Activated CD4-positive, alpha-beta memory T cell treated with anti-CD3 and anti-CD28 coated beads, Interleukin-2, amount 10 ng/mL, durations not matched to agents 7 days and 5 days (primary cell): ENCODE measurements at regions not wholly inside any gene's neighbourhood (a gene's known extent, or its start where the extent isn't known, plus 50 kb on each side); places are given as distances from the start of the nearest gene placed in this dataset.

Source experiments
- CTCF ChIA-PET: fragments of 350-600 bp; sonication (Branson Sonifier 250); formaldehyde crosslinking; loops from one replicate; lab custom pipeline; 2021; ENCODE audit warnings: antibody characterized with exemption, inconsistent platforms; lab: Charles Lee
- POLR2A ChIA-PET: fragments of 350-600 bp; sonication (Branson Sonifier 250); formaldehyde crosslinking; loops from one replicate; lab custom pipeline; 2021; ENCODE audit warnings: antibody characterized with exemption; lab: Charles Lee
- DNase-seq: peaks from one replicate; pipeline ENCODE4 v3.0.0-alpha.2; 2020
- H3K27ac Mint-ChIP-seq: one replicate; pipeline ENCODE4 v1.8.0; 2021; ENCODE audit warnings: mild to moderate bottlenecking, mixed read lengths
- H3K27me3 Mint-ChIP-seq: one replicate; pipeline ENCODE4 v1.8.0; 2021; ENCODE audit warnings: mixed read lengths
- H3K36me3 Mint-ChIP-seq: one replicate; pipeline ENCODE4 v1.8.0; 2021; ENCODE audit warnings: low read depth, mixed read lengths
- H3K4me1 Mint-ChIP-seq: one replicate; pipeline ENCODE4 v1.8.0; 2021; ENCODE audit warnings: mixed read lengths
- H3K4me3 Mint-ChIP-seq: one replicate; pipeline ENCODE4 v1.8.0; 2021; ENCODE audit warnings: mild to moderate bottlenecking, mixed read lengths
- H3K9me3 Mint-ChIP-seq: one replicate; pipeline ENCODE4 v1.8.0; 2021; ENCODE audit warnings: mixed read lengths

DNA sequence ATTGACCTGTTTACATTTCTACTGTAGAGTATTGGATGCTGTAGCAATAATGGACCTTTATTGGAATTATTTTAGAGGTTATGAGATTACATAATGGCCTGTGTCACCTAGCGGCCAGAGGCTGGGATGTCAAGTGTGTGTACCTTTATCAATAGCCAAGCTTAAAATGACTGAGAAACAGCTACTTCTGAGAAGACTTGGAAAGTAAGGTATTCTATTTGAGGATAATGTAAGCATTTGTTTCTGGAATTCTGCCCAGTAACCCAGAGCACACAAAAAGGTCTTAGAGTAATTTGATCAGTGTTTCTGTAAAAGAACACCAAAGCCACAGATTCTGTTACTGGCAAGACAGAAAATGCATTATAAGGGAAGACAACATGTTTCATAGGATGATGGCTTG, 116.8 kb downstream of the MACIR start:
- H3K27me3 Mint-ChIP-seq: peaks cover 28% of the 10 kb centered on the region
- ChIA-PET POLR2A (no interaction called here), CTCF (no interaction called here)

GRCh38 chr5:103374473-103374963, 116.0 kb downstream of the MACIR start:
- Mint-ChIP-seq H3K9me3 (no peaks in the 10 kb centered on the region), H3K36me3 (no peaks in the 10 kb centered on the region), H3K4me3 (no peak overlapping the region), H3K27ac (no peak overlapping the region), H3K27me3 (peaks cover 26% of the 10 kb centered on the region), H3K4me1 (no peaks in the 10 kb centered on the region)
- ChIA-PET POLR2A (no interaction called here), CTCF (no interaction called here)
- no peak for DNase-seq

More for the DNA sequence above, 116.8 kb downstream of the MACIR start:
- no peak overlapping the region for H3K27ac Mint-ChIP-seq
- no peak for DNase-seq
- H3K4me1 Mint-ChIP-seq: no peaks in the 10 kb centered on the region
- H3K4me3 Mint-ChIP-seq: no peak overlapping the region
- no peaks in the 10 kb centered on the region for H3K36me3 Mint-ChIP-seq
- no peaks in the 10 kb centered on the region for H3K9me3 Mint-ChIP-seq

DNA sequence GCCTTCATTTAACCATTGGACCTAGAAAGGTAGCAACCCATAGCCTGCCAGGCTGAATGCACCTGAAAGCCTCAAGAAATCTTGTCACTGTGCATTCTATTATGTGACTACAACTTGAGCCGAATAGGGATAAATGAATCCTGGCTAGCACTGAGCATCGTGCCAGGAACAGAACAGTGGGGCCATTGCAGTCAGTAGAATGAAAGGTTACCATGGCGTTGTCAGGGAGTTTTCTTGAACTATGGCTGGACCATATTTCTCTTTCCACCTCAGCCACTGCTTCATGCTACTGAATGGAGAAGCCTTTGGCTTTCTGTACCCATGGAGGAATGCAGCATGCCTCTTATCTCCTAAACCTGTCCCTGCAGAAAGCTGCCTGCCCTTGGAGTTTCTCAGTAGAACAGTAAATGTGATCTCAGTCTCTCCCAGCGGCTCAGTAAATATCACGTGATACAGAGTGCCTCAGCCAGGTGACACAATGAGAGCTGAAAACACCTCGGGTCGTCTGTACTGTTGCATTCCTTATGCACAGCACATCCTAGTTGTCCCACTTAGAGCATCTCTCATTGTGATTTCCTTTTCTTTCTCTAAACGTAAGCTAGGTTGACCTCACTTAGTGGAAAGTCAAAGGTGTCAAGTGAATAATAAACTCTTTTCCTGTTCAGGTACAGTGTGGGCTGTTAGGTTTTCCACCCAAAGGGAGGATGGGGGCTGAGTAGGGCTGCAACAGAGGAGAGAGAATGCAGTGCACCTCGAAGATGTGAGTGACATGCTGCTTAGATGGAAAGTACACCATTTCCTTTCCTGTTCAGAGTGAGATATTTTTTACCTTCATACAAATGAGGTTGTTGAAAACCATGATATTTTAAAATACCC, 115.3 kb downstream of the MACIR start:
- no peak overlapping the region for H3K4me3 Mint-ChIP-seq
- H3K9me3 Mint-ChIP-seq: no peaks in the 10 kb centered on the region
- CTCF ChIA-PET: no interaction called here
- POLR2A ChIA-PET: no interaction called here
- peaks cover 29% of the 10 kb centered on the region for H3K27me3 Mint-ChIP-seq
- no peak overlapping the region for H3K27ac Mint-ChIP-seq
- no peak for DNase-seq
- H3K36me3 Mint-ChIP-seq: no peaks in the 10 kb centered on the region
- no peaks in the 10 kb centered on the region for H3K4me1 Mint-ChIP-seq

DNA sequence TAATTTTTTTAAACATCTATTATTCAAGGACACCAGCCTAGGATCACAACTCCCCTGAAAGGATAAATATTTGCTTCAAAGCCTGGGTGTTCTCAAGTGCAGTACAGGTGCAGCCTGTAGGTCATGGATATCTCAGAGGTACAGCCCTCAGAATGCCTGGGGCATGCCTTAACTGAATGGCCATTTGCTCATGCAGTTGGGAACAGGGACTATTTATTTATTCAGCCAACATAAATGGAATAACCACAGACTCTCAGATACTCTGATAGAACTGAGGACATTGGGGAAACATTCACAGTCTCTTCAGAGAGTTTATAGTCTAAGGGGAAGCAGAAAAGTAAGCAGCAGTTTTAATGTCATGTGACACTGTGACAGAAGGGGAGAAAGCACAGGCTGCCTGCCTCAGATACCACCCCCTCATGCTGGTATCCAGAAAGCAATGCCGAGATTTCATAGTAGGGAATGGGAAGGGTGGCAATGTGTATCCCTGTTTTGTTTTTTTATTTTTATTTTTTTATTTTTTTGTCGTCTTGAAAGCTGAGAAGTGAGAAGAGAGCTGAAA, 112.6 kb downstream of the MACIR start:
- Mint-ChIP-seq H3K27me3 (peaks cover 26% of the 10 kb centered on the region), H3K4me1 (no peaks in the 10 kb centered on the region), H3K4me3 (no peak overlapping the region), H3K9me3 (no peaks in the 10 kb centered on the region), H3K27ac (no peak overlapping the region), H3K36me3 (no peaks in the 10 kb centered on the region)
- CTCF ChIA-PET: no interaction called here
- POLR2A ChIA-PET: no interaction called here
- no peak for DNase-seq

GRCh38 chr5:103369125-103370120, 110.9 kb downstream of the MACIR start:
- H3K27ac Mint-ChIP-seq: no peak overlapping the region
- no peaks in the 10 kb centered on the region for H3K36me3 Mint-ChIP-seq
- H3K9me3 Mint-ChIP-seq: no peaks in the 10 kb centered on the region
- CTCF ChIA-PET: no interaction called here
- no peak overlapping the region for H3K4me3 Mint-ChIP-seq
- POLR2A ChIA-PET: no interaction called here
- peaks cover 23% of the 10 kb centered on the region for H3K27me3 Mint-ChIP-seq
- DNase-seq: no peak
- H3K4me1 Mint-ChIP-seq: no peaks in the 10 kb centered on the region

DNA sequence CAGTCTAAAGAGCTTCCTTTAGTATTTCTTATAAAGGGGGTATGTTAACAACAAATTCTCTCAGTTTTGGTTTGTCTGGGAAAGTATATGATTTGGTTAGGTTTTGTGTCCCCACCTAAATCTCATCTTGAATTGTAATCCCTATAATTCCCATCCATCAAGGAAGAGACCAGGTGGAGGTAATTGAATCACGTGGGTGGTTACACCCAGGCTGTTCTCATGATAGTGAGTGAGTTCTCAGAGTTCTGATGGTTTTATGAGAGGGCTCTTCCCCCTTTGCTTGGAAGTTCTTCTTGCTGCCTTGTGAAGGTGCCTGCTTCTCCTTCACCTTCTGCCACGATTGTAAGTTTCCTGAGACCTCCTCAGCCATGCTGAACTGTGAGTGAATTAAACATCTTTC, 109.1 kb downstream of the MACIR start:
- DNase-seq: no peak
- Mint-ChIP-seq H3K4me3 (no peak overlapping the region), H3K9me3 (no peaks in the 10 kb centered on the region), H3K4me1 (no peaks in the 10 kb centered on the region), H3K36me3 (no peaks in the 10 kb centered on the region), H3K27ac (no peak overlapping the region), H3K27me3 (peaks cover 22% of the 10 kb centered on the region)
- ChIA-PET POLR2A (no interaction called here), CTCF (no interaction called here)

DNA sequence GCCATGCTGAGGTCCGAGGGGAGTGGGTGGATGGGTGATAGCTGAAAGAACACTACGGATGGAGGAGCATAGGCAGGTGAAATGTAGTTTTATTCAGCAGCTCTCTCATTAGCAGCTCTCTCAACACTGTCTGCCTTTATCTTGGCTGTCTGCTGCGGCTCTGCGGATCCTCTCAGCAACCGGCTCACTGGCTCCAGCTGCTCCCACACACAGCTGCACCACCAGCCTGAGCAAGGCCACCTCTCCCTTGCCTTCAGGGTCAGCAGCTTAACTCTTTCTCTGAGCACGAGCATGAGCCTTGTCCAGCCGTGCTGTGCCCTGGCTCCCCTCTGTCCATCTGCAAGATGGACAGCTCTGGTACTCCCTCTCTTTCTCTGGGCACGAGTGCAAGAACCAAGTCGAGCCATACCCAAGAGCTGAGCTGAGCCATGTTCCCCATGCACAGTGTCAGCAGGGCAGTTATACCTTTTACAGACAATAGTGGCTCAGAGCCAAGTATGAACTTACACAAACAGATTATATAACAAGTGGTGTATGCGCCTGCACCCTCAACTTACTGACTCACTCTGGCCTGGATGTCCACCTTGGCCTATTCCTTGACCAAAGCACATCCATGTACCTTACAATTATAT, 108.5 kb downstream of the MACIR start:
- Mint-ChIP-seq H3K36me3 (no peaks in the 10 kb centered on the region), H3K27me3 (peaks cover 18% of the 10 kb centered on the region), H3K27ac (no peak overlapping the region), H3K9me3 (no peaks in the 10 kb centered on the region), H3K4me3 (no peak overlapping the region), H3K4me1 (no peaks in the 10 kb centered on the region)
- no peak for DNase-seq
- POLR2A ChIA-PET: no interaction called here
- CTCF ChIA-PET: no interaction called here

DNA sequence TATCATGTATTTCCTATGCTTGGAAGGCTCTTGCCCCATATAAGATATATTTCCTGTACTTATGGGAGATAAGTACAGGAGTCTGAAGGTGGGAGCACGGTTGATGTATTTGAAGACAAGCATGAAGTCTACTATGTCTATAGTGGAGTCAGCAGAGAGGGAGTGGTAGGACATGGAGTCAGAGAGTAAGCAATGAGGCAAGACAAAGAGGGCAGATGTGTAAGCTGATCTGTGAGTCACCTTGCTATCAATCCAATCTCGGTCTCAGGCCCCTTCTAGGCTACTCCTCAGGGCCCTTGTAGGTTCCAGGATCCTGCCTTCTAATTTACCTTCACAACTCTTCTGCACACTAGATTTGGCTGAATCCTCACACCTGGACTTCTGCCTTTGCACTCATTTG, 105.5 kb downstream of the MACIR start:
- Mint-ChIP-seq H3K4me1 (no peaks in the 10 kb centered on the region), H3K9me3 (no peaks in the 10 kb centered on the region), H3K27ac (no peak overlapping the region), H3K4me3 (no peak overlapping the region), H3K27me3 (peaks cover 10% of the 10 kb centered on the region), H3K36me3 (no peaks in the 10 kb centered on the region)
- DNase-seq: no peak
- ChIA-PET POLR2A (no interaction called here), CTCF (interaction anchor here (1.2 kb wide), 1 partner anchor 106 kb away, joined by 3 read pairs; the partner anchor contains the start of gene MACIR)

DNA sequence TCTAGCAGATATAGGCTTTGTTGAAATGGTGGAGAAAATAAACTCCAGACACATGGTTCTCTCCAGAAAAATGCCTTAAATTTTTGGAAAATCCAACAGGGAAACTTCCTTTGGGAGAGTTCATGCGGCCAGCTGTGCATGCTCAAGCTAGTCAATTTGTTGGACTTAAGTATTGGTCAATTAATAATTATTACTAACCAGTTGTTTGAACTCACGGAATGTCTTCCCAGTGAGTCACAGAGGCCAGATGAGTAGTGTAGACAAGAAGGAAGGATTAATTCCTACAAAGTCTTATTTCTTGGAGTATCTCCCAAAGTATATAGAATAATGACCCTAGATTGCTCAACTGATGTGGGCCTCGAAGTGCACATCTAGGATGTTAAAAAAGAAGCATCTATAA, 103.6 kb downstream of the MACIR start:
- no peaks in the 10 kb centered on the region for H3K9me3 Mint-ChIP-seq

GRCh38 chr5:103360475-103360874, 101.9 kb downstream of the MACIR start:
- POLR2A ChIA-PET: no interaction called here
- H3K9me3 Mint-ChIP-seq: no peaks in the 10 kb centered on the region
- no peaks in the 10 kb centered on the region for H3K36me3 Mint-ChIP-seq
- no peak for DNase-seq
- H3K27ac Mint-ChIP-seq: no peak overlapping the region
- H3K4me3 Mint-ChIP-seq: no peak overlapping the region
- H3K27me3 Mint-ChIP-seq: no peaks in the 10 kb centered on the region
- peaks cover 28% of the 10 kb centered on the region for H3K4me1 Mint-ChIP-seq
- CTCF ChIA-PET: no interaction called here

More for the DNA sequence above, 103.6 kb downstream of the MACIR start:
- no peak for DNase-seq
- H3K4me1 Mint-ChIP-seq: peaks cover 11% of the 10 kb centered on the region
- H3K27me3 Mint-ChIP-seq: no peaks in the 10 kb centered on the region
- ChIA-PET POLR2A (no interaction called here), CTCF (no interaction called here)
- H3K27ac Mint-ChIP-seq: no peak overlapping the region
- H3K36me3 Mint-ChIP-seq: no peaks in the 10 kb centered on the region
- H3K4me3 Mint-ChIP-seq: no peak overlapping the region

DNA sequence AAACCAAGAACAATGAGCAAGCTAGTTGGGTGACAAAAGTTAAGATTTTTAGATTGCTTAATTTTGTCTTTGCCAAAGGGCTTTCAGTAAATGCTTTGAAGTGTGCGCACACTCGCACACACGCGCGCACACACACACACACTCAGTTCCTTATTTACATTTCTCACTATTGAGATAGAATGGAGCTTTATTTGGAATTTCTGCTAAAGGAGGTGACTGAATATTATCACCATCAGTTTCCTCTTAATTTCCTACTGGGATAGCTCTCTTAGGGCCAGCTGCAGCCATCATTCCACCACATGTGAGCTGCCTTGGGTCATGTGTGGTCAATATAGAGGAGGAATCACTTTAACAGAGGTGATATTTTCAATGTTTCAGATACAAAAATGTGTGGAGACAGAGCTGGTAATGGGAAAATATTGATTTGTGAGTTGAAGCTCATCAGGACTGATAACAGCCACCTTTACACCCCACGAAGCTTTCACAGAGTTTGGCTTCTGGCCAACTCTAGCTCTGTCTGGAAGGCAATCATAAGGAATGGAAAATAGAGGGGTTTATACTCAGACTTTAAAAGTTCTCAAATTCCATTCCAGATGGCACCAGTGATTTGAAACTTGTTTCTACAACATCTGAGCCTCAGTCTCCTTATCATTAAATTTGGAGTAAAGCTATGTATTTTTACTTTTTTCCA, 99.9 kb downstream of the MACIR start:
- ChIA-PET CTCF (interaction anchor here (1.3 kb wide), 1 partner anchor 99 kb away, joined by 3 read pairs; no protein-coding TSS in a partner anchor), POLR2A (interaction anchor here (0.9 kb wide), 1 partner anchor 99 kb away, joined by 3 read pairs; the partner anchor contains the start of gene MACIR)
- no peak overlapping the region for H3K27ac Mint-ChIP-seq
- no peak for DNase-seq
- peaks cover 3% of the 10 kb centered on the region for H3K27me3 Mint-ChIP-seq
- H3K4me3 Mint-ChIP-seq: no peak overlapping the region
- H3K4me1 Mint-ChIP-seq: peaks cover 32% of the 10 kb centered on the region
- no peaks in the 10 kb centered on the region for H3K36me3 Mint-ChIP-seq
- H3K9me3 Mint-ChIP-seq: no peaks in the 10 kb centered on the region

DNA sequence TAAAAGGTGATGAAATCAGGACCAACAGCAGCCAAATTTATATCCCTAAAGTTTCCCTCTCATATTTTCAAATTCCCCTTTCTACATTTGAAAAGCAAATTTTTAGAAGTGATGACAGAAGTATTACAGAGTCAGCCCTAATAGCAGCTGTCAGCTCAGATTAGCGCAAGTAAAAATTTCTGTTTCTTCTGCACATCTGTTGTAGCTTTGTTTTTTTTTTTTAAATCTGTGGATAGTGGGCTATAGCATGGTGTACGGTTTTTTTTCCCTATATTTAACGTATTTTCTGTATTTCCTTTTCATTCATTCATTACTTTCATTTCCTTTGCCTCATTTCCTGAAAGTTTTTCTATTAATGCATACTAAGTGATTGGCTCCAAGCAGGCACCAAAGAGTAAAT, 99.1 kb downstream of the MACIR start:
- Mint-ChIP-seq H3K27ac (no peak overlapping the region), H3K36me3 (no peaks in the 10 kb centered on the region), H3K27me3 (peaks cover 3% of the 10 kb centered on the region), H3K4me3 (no peak overlapping the region), H3K4me1 (peaks cover 32% of the 10 kb centered on the region), H3K9me3 (no peaks in the 10 kb centered on the region)
- no peak for DNase-seq
- ChIA-PET CTCF (interaction anchor here (1.3 kb wide), 1 partner anchor 98 kb away, joined by 3 read pairs; no protein-coding TSS in a partner anchor), POLR2A (no interaction called here)
